Ascending aorta (tissue), 2 donors: ENCODE measurements at regions not wholly inside any gene's neighbourhood (a gene's known extent, or its start where the extent isn't known, plus 50 kb on each side); places are given as distances from the start of the nearest gene placed in this dataset.

ENCODE experiments used
- DNase-seq, 2 donors: peaks; one replicate each; pipeline ENCODE4 v3.0.0-alpha.2; 2019; ENCODE audit warnings: low spot score in 2 of 2
- H3K27ac ChIP-seq, 2 donors: fragments of 200-600 bp; sonication (generic); one replicate each; pipeline ENCODE4 v1.5.1; 2016 to 2017; ENCODE audit warnings: mild to moderate bottlenecking in 1 of 2
- H3K27me3 ChIP-seq: fragments of 200-600 bp; sonication (generic); one replicate; pipeline ENCODE4 v1.5.1; 2017
- H3K36me3 ChIP-seq, 2 donors: fragments of 200-600 bp; sonication (generic); one replicate each; pipeline ENCODE4 v1.5.1; 2016
- H3K4me1 ChIP-seq, 2 donors: fragments of 200-600 bp; sonication (generic); one replicate each; pipeline ENCODE4 v1.5.1; 2016 to 2017; ENCODE audit warnings: mild to moderate bottlenecking in 1 of 2
- H3K4me3 ChIP-seq, 2 donors: fragments of 200-600 bp; sonication (generic); one replicate each; pipeline ENCODE4 v1.5.1; 2016 to 2017; ENCODE audit warnings: mild to moderate bottlenecking in 1 of 2
- H3K9me3 ChIP-seq, 2 donors: fragments of 200-600 bp; sonication (generic); one replicate each; pipeline ENCODE4 v1.5.1; 2016
- intact Hi-C: fragments of 100-400 bp; cut with DNase I; formaldehyde crosslinking; loops from one replicate; pipeline ENCODE4 v1.15.1; 2023
- TF ChIP-seq, protein P1 (sequence below), 3 experiments: fragments of 200-600 bp in 2 of 3; fragments of 450-650 bp in 1 of 3; sonication (generic) in 2 of 3; IDR thresholded peaks; one replicate each; pipeline ENCODE4 v1.5.1; 2016 to 2019; ENCODE audit warnings: antibody characterized with exemption in 3 of 3, mild to moderate bottlenecking in 1 of 3, moderate library complexity in 1 of 3

DNA sequence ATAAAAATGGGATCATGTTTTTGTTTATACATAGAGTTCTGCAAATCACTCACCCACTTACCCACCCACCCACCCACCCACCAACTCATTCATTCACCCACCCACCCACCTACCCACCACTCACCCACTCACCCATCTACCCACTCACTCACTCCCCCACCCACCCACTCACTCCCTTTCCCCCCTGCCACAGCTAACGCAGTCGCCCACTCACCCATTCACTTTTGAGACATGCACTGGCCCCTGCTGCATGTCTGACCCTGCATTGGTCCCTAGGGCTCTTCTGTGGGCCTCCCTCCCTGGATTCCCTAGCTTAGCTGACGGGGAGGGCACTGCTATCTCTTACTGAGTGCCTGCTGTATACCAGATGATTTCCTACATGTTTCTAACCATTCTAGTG is 100.4 kb upstream of the CSF3R start:
- no peak for DNase-seq
- H3K9me3 ChIP-seq: no peaks in the 10 kb centered on the region
- intact Hi-C loops: no loop called here
- H3K27me3 ChIP-seq: no peaks in the 10 kb centered on the region
- no peaks in the 10 kb centered on the region for H3K4me1 ChIP-seq
- TF ChIP-seq, protein P1, sequence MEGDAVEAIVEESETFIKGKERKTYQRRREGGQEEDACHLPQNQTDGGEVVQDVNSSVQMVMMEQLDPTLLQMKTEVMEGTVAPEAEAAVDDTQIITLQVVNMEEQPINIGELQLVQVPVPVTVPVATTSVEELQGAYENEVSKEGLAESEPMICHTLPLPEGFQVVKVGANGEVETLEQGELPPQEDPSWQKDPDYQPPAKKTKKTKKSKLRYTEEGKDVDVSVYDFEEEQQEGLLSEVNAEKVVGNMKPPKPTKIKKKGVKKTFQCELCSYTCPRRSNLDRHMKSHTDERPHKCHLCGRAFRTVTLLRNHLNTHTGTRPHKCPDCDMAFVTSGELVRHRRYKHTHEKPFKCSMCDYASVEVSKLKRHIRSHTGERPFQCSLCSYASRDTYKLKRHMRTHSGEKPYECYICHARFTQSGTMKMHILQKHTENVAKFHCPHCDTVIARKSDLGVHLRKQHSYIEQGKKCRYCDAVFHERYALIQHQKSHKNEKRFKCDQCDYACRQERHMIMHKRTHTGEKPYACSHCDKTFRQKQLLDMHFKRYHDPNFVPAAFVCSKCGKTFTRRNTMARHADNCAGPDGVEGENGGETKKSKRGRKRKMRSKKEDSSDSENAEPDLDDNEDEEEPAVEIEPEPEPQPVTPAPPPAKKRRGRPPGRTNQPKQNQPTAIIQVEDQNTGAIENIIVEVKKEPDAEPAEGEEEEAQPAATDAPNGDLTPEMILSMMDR (IDR thresholded peaks at IDR 0.05): no peak
- H3K4me3 ChIP-seq: no peak overlapping the region
- no peaks in the 10 kb centered on the region for H3K36me3 ChIP-seq
- H3K27ac ChIP-seq: no peak overlapping the region

DNA sequence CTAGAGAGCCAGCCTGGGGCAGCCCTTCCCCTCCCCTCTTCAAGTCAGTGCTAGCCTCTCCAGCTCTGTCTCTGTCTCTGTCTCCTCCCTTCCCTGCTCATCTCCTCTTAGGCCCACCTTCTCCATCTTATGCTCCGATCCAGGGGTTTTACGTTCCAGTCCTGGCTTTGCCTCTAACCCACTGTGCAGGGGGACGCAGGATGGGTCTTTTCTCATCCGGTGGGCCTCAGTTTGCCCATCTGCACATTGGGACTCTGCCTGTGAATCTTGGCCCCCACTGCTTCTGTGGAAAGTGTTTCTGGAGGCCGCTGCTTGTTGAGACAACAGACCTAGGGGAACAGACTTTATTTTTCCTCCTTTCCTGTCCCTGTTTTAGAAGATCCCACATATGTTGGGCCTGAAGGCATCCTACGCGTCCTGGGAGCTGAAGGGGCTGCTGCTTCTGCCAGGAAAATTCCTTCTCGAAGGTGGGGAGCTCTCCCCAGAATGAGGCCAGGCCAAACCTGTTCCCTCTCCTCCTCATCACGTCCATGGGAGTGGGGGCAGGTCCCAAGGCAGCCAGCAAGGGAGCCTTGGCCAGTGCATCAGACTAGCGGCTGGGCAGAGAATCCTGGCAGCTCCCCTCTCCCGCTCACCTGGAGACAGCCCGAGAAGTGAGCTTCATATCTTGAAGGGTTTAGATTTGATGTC is 99.5 kb upstream of the CSF3R start:
- H3K27ac ChIP-seq: no peak overlapping the region
- intact Hi-C loops: no loop called here
- no peak for DNase-seq
- no peaks in the 10 kb centered on the region for H3K9me3 ChIP-seq
- no peaks in the 10 kb centered on the region for H3K36me3 ChIP-seq
- no peak overlapping the region for H3K4me3 ChIP-seq
- TF ChIP-seq, protein P1 (IDR thresholded peaks at IDR 0.05): no peak
- no peaks in the 10 kb centered on the region for H3K4me1 ChIP-seq
- no peaks in the 10 kb centered on the region for H3K27me3 ChIP-seq

DNA sequence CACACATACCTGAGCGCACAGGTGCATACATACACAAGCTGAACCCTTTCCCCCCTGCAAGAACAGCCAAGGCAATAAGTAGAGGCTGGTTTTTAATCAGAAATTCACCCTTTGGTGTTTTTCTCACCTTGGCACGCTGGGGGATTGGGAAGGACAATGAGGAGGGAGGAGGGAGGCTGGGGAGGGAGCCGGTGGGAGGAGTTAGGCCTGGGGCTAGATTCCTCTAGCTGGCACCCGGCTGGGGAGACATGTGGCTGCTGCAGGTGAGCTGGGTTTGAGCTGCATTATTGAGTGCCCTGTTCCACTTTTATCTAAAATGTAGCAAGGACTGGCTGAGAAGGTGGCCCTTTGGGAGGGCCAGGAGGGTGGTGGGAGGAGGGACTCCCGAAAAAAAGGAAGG is 97.8 kb upstream of the CSF3R start:
- Histone ChIP-seq H3K9me3 (no peaks in the 10 kb centered on the region), H3K4me3 (no peak overlapping the region), H3K27ac (no peak overlapping the region), H3K27me3 (no peaks in the 10 kb centered on the region), H3K36me3 (no peaks in the 10 kb centered on the region), H3K4me1 (no peaks in the 10 kb centered on the region)
- DNase-seq: no peak
- TF ChIP-seq, protein P1 (IDR thresholded peaks at IDR 0.05): no peak
- intact Hi-C loops: no loop called here

DNA sequence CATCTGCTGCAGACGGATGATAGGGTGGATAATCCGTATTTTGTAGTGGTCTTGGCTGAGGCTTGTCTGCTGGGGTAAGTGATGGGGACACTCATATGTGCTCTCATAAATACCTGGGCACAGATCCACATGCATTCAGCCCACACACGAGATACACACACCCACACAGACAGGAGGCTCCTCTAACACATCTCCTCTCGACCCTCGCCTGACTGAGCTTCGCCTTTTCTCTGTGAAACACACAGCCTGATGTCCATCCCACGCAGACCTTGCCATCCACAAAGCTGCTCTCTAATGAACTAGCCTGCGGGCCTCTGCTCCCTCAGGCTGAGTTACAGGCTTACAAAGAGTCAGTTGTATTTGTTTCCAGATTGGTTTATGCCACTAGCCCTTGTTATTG is 96.3 kb upstream of the CSF3R start:
- H3K36me3 ChIP-seq: no peaks in the 10 kb centered on the region
- no peaks in the 10 kb centered on the region for H3K9me3 ChIP-seq
- no peaks in the 10 kb centered on the region for H3K27me3 ChIP-seq
- no peaks in the 10 kb centered on the region for H3K4me1 ChIP-seq
- TF ChIP-seq, protein P1 (IDR thresholded peaks at IDR 0.05): no peak
- H3K27ac ChIP-seq: no peak overlapping the region
- DNase-seq: no peak
- intact Hi-C loops: no loop called here
- no peak overlapping the region for H3K4me3 ChIP-seq

DNA sequence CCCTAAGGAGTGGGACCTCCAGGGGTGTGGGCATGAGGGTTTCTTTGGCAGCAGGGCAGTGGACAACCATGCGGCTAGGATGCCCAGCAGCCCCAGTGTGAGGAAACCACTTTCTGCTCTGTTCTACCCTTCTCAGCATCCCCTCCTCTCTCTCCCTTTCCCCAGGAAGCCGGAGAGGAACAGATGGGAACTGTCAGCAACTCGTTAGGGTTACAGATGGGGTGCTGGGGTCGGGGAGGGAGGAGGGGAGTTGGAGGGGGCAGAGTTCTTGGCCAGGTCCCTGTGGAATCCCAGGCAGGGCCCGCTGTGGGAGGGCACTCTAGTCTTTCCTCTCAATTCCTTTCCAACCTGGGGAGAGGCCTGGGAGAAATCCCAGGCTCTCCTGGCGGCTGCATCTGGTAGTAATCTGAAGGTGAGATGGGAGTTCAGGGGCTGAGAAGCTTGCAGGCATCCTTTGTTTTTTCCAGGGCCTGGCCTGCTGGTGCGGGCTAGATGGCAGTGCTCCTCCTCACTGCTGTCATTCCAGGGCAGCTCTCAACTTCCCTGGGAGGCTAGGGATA is 93.9 kb upstream of the CSF3R start:
- DNase-seq: no peak
- TF ChIP-seq, protein P1 (IDR thresholded peaks at IDR 0.05): no peak
- Histone ChIP-seq H3K36me3 (no peaks in the 10 kb centered on the region), H3K9me3 (no peaks in the 10 kb centered on the region), H3K4me1 (no peaks in the 10 kb centered on the region), H3K4me3 (no peak overlapping the region), H3K27me3 (no peaks in the 10 kb centered on the region), H3K27ac (no peak overlapping the region)
- intact Hi-C loops: no loop called here
